ENCODE measurements at regions not wholly inside any gene's neighbourhood (a gene's known extent, or its start where the extent isn't known, plus 50 kb on each side); places are given as distances from the start of the nearest gene placed in this dataset.
A peak's percentile ranks its signal among the peaks of the same experiment; 100 is the strongest.

DNA sequence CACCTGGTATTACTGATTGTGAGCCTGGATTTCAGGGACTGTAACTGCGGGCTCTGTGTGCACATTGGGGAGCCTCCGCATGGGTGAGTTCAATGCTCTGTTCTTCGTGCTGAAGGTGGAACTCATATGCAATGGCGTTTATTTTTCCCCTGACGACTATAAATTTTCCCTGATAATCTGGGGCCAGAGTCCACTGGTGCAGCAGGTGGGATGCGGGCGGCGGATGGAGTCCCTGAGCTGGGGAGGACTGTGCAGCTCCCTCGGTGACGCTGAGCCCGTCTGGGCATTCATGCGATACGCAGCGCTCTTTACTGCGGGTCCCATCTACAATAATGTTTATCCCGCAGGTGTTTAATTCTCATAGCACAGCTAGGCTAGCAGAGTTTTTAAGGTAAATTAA lies 181.6 kb upstream of the ALKAL2 start:
- H3K4me3 Mint-ChIP-seq: no peak overlapping the region
- Histone ChIP-seq H3K4me3 (ENCODE audit: control insufficient read depth in 1 of 2, extremely low read depth in 1 of 2, low read length in 1 of 2) (no peak overlapping the region), H3K4me1 (ENCODE audit: control insufficient read depth in 1 of 2, extremely low read depth in 1 of 2, insufficient read depth in 2 of 2, low read length in 2 of 2) (peaks cover 0 to 8% of the 10 kb centered on the region in 2 experiments), H3K36me3 (ENCODE audit: control insufficient read depth in 2 of 2, extremely low read depth in 1 of 2, insufficient read depth in 1 of 2, low read length in 1 of 2) (no peaks in the 10 kb centered on the region), H3K27ac (ENCODE audit: low read length) (no peak overlapping the region), H3K27me3 (replicated peaks in 1 of 2; ENCODE audit: control insufficient read depth in 2 of 2, extremely low read depth in 1 of 2, insufficient read depth in 2 of 2, low read length in 1 of 2) (peaks cover 0 to 51% of the 10 kb centered on the region in 2 experiments), H3K9me3 (no peaks in the 10 kb centered on the region)
- H3K27me3 Mint-ChIP-seq: peaks cover 39 to 46% of the 10 kb centered on the region in 2 donors
- 92% methylated on average over 10 of the region's 16 CpGs for WGBS (ENCODE audit: insufficient coverage)
- no peak overlapping the region for H3K27ac Mint-ChIP-seq
- ATAC-seq (replicated peaks in 1 of 4) (no peak), DNase-seq (no peak)
- H3K9me3 Mint-ChIP-seq: peaks cover 3 to 17% (median 11%) of the 10 kb centered on the region in 3 donors
- H3K4me1 Mint-ChIP-seq: peaks cover 6 to 7% (median 7%) of the 10 kb centered on the region in 3 donors
- CTCF ChIA-PET: no interaction called here
- POLR2A ChIA-PET: no interaction called here
- no peaks in the 10 kb centered on the region for H3K36me3 Mint-ChIP-seq

DNA sequence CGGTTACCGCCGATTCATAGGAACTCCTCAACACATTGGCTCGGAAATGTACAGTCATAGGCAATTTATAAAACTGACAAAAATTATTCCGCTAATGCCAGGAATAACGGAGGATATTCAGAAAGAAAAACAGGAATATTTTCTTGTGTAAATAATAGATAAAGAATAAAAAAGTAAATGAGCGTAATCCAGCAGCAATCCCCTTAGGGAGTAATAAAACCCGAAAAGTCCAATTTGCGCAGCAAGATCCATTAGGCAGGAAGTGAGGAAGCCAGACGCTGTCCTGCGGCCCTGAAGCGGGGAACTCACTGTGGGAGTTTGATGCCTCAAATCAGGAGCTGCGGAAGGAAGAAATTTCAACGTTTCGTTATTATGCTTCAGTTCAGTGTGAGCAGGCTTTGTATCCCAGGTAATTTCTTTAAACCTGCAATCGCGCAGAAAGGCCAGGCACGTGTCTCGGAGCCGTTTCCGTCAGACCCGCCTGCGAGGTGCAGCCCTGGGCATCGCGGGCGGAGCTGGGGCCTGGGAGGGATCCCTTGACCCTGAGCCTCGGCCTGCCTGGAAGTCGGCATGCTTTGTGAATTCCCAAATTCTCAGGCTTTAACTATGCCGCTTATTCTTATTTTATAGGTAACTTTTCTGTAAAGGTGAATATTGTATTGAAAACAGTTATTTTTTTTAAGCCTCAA lies 180.9 kb upstream of the ALKAL2 start:
- Mint-ChIP-seq H3K27me3 (peaks cover 44 to 50% of the 10 kb centered on the region in 2 donors), H3K9me3 (peaks cover 3 to 15% (median 10%) of the 10 kb centered on the region in 3 donors), H3K36me3 (no peaks in the 10 kb centered on the region), H3K4me3 (no peak overlapping the region), H3K4me1 (peaks cover 6 to 7% (median 7%) of the 10 kb centered on the region in 3 donors), H3K27ac (no peak overlapping the region)
- Histone ChIP-seq H3K4me3 (ENCODE audit: control insufficient read depth in 1 of 2, extremely low read depth in 1 of 2, low read length in 1 of 2) (no peak overlapping the region), H3K27ac (ENCODE audit: low read length) (no peak overlapping the region), H3K9me3 (no peaks in the 10 kb centered on the region), H3K36me3 (ENCODE audit: control insufficient read depth in 2 of 2, extremely low read depth in 1 of 2, insufficient read depth in 1 of 2, low read length in 1 of 2) (no peaks in the 10 kb centered on the region), H3K27me3 (replicated peaks in 1 of 2; ENCODE audit: control insufficient read depth in 2 of 2, extremely low read depth in 1 of 2, insufficient read depth in 2 of 2, low read length in 1 of 2) (peaks cover 0 to 55% of the 10 kb centered on the region in 2 experiments), H3K4me1 (ENCODE audit: control insufficient read depth in 1 of 2, extremely low read depth in 1 of 2, insufficient read depth in 2 of 2, low read length in 2 of 2) (peaks cover 0 to 8% of the 10 kb centered on the region in 2 experiments)
- DNase-seq (no peak), ATAC-seq (replicated peaks in 1 of 4) (no peak)
- ChIA-PET POLR2A (no interaction called here), CTCF (no interaction called here)
- WGBS (ENCODE audit: insufficient coverage): 48% methylated on average over 20 of the region's 29 CpGs

GRCh38 chr2:467892-468647 lies 180.2 kb upstream of the ALKAL2 start:
- Mint-ChIP-seq H3K36me3 (no peaks in the 10 kb centered on the region), H3K9me3 (peaks cover 0 to 8% (median 4%) of the 10 kb centered on the region in 3 donors), H3K27ac (peak overlapping the region in 1 of 2 donors; percentile 23), H3K4me1 (peaks cover 6 to 7% (median 7%) of the 10 kb centered on the region in 3 donors), H3K4me3 (peak overlapping the region in 1 of 3 donors; percentile 35), H3K27me3 (peaks cover 44 to 51% of the 10 kb centered on the region in 2 donors)
- H3K27me3 ChIP-seq (replicated peaks in 1 of 2; ENCODE audit: control insufficient read depth in 2 of 2, extremely low read depth in 1 of 2, insufficient read depth in 2 of 2, low read length in 1 of 2): peaks cover 0 to 55% of the 10 kb centered on the region in 2 experiments
- ChIA-PET POLR2A (interaction anchor here in 1 of 2 donors (0.6 kb wide), 1 partner anchor 37 kb away, joined by 3 read pairs; no protein-coding TSS in a partner anchor), CTCF (no interaction called here)
- 10% methylated on average over 61 of the region's 69 CpGs for WGBS (ENCODE audit: insufficient coverage)
- H3K36me3 ChIP-seq (ENCODE audit: control insufficient read depth in 2 of 2, extremely low read depth in 1 of 2, insufficient read depth in 1 of 2, low read length in 1 of 2): no peaks in the 10 kb centered on the region
- peaks cover 0 to 8% of the 10 kb centered on the region in 2 experiments for H3K4me1 ChIP-seq (ENCODE audit: control insufficient read depth in 1 of 2, extremely low read depth in 1 of 2, insufficient read depth in 2 of 2, low read length in 2 of 2)
- H3K9me3 ChIP-seq: no peaks in the 10 kb centered on the region
- DNase-seq (no peak), ATAC-seq (replicated peaks in 1 of 4) (peak in 1 of 4 experiments; percentile 13)
- H3K27ac ChIP-seq (ENCODE audit: low read length): no peak overlapping the region
- peak overlapping the region in 1 of 2 donors; percentile 28 for H3K4me3 ChIP-seq (ENCODE audit: control insufficient read depth in 1 of 2, extremely low read depth in 1 of 2, low read length in 1 of 2)

- Mint-ChIP-seq H3K36me3 (no peaks in the 10 kb centered on the region), H3K4me1 (peaks cover 6 to 8% (median 7%) of the 10 kb centered on the region in 3 donors), H3K27ac (peak overlapping the region in 1 of 2 donors; percentile 23), H3K27me3 (peaks cover 44 to 54% of the 10 kb centered on the region in 2 donors), H3K4me3 (peak overlapping the region in 1 of 3 donors; percentile 35), H3K9me3 (peaks cover 0 to 2% (median 0%) of the 10 kb centered on the region in 3 donors)
- no peak for ATAC-seq (replicated peaks in 1 of 4)
- no peaks in the 10 kb centered on the region for H3K9me3 ChIP-seq
- ChIA-PET CTCF (no interaction called here), POLR2A (interaction anchor here in 1 of 2 donors (0.6 kb wide), 1 partner anchor 37 kb away, joined by 3 read pairs; no protein-coding TSS in a partner anchor)
- H3K27ac ChIP-seq (ENCODE audit: low read length): no peak overlapping the region
- DNase-seq: no peak
- 51% methylated on average over 14 of the region's 18 CpGs for WGBS (ENCODE audit: insufficient coverage)
- peaks cover 0 to 55% of the 10 kb centered on the region in 2 experiments for H3K27me3 ChIP-seq (replicated peaks in 1 of 2; ENCODE audit: control insufficient read depth in 2 of 2, extremely low read depth in 1 of 2, insufficient read depth in 2 of 2, low read length in 1 of 2)
- no peaks in the 10 kb centered on the region for H3K36me3 ChIP-seq (ENCODE audit: control insufficient read depth in 2 of 2, extremely low read depth in 1 of 2, insufficient read depth in 1 of 2, low read length in 1 of 2)
- H3K4me1 ChIP-seq (ENCODE audit: control insufficient read depth in 1 of 2, extremely low read depth in 1 of 2, insufficient read depth in 2 of 2, low read length in 2 of 2): peaks cover 0 to 8% of the 10 kb centered on the region in 2 experiments
- H3K4me3 ChIP-seq (ENCODE audit: control insufficient read depth in 1 of 2, extremely low read depth in 1 of 2, low read length in 1 of 2): no peak overlapping the region
These were observed 179.6 kb upstream of the ALKAL2 start for GRCh38 chr2:467543-467891.

DNA sequence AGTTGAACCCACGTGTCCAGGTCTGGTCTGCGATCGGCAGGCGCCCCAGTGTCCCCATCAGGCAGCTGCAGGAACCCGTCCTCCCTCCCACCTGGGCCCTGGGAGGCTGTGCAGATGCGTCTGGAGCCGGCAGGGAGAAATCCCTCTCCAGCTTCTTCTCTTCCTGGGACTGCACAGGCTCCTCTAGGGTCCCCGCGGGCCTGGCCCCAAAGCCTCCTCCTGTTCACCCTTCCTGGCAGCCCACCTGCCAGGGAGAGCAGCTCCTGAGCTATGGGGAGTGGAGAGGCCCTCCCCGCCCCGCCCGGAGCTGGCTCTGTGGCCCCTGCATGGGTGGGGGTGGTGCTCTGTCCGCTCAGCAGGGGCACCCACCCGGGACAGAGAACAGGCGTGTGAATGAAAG lies 179.2 kb upstream of the ALKAL2 start:
- DNase-seq: no peak
- 81% methylated on average over 7 of the region's 15 CpGs for WGBS (ENCODE audit: insufficient coverage)
- Histone ChIP-seq H3K4me1 (ENCODE audit: control insufficient read depth in 1 of 2, extremely low read depth in 1 of 2, insufficient read depth in 2 of 2, low read length in 2 of 2) (peaks cover 0 to 8% of the 10 kb centered on the region in 2 experiments), H3K27ac (ENCODE audit: low read length) (no peak overlapping the region), H3K9me3 (no peaks in the 10 kb centered on the region), H3K4me3 (ENCODE audit: control insufficient read depth in 1 of 2, extremely low read depth in 1 of 2, low read length in 1 of 2) (no peak overlapping the region), H3K36me3 (ENCODE audit: control insufficient read depth in 2 of 2, extremely low read depth in 1 of 2, insufficient read depth in 1 of 2, low read length in 1 of 2) (no peaks in the 10 kb centered on the region), H3K27me3 (replicated peaks in 1 of 2; ENCODE audit: control insufficient read depth in 2 of 2, extremely low read depth in 1 of 2, insufficient read depth in 2 of 2, low read length in 1 of 2) (peaks cover 0 to 55% of the 10 kb centered on the region in 2 experiments)
- H3K27me3 Mint-ChIP-seq: peaks cover 47 to 56% of the 10 kb centered on the region in 2 donors
- H3K27ac Mint-ChIP-seq: no peak overlapping the region
- H3K4me3 Mint-ChIP-seq: no peak overlapping the region
- POLR2A ChIA-PET: no interaction called here
- H3K9me3 Mint-ChIP-seq: no peaks in the 10 kb centered on the region
- H3K4me1 Mint-ChIP-seq: peaks cover 6 to 10% (median 7%) of the 10 kb centered on the region in 3 donors
- ATAC-seq (replicated peaks in 1 of 4): no peak
- CTCF ChIA-PET: no interaction called here
- H3K36me3 Mint-ChIP-seq: no peaks in the 10 kb centered on the region

DNA sequence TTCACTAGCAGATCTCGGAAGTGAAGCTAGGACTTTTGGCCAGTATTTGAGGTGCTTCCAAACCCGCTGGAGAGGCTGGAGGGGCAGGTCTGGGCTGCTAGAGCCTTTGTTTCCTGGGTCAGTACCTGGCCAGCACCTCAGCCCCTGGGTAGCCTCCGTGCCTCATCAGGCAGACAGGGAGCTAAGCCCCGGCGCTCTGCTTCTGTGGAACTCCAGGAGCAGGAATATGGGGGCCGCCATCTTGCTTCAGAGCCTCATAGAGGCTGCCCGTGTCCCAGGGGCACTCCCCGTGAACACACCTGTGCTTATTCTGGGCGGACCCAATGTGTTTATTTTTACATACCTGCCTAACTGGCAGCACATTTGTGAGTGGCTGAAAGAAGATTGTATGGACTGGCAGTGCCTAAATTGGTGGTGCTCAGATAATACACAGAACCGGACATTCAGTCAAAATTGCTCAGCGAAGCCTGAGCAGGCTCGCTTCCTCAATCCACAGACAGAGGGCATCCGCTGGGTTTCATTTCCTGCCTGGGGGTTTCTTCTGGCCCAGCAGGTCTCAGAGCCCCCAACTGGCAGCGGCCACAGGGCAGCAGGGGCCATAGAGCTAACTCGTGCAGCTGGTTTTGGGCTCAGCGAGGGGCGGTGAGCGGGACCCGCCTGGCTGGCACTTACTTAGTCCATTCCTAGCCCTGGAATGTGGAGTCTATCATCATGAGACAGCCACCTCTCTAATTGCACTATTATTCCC lies 176.8 kb upstream of the ALKAL2 start:
- Histone ChIP-seq H3K27ac (ENCODE audit: low read length) (no peak overlapping the region), H3K4me3 (ENCODE audit: control insufficient read depth in 1 of 2, extremely low read depth in 1 of 2, low read length in 1 of 2) (no peak overlapping the region), H3K4me1 (ENCODE audit: control insufficient read depth in 1 of 2, extremely low read depth in 1 of 2, insufficient read depth in 2 of 2, low read length in 2 of 2) (peaks cover 12 to 29% of the 10 kb centered on the region in 2 experiments), H3K36me3 (ENCODE audit: control insufficient read depth in 2 of 2, extremely low read depth in 1 of 2, insufficient read depth in 1 of 2, low read length in 1 of 2) (no peaks in the 10 kb centered on the region), H3K9me3 (no peaks in the 10 kb centered on the region), H3K27me3 (replicated peaks in 1 of 2; ENCODE audit: control insufficient read depth in 2 of 2, extremely low read depth in 1 of 2, insufficient read depth in 2 of 2, low read length in 1 of 2) (peaks cover 0 to 63% of the 10 kb centered on the region in 2 experiments)
- 92% methylated on average over 18 of the region's 19 CpGs for WGBS (ENCODE audit: insufficient coverage)
- Mint-ChIP-seq H3K27ac (peak overlapping the region in 1 of 2 donors; percentile 39), H3K9me3 (no peaks in the 10 kb centered on the region), H3K36me3 (no peaks in the 10 kb centered on the region), H3K27me3 (peaks cover 55 to 63% of the 10 kb centered on the region in 2 donors), H3K4me3 (no peak overlapping the region), H3K4me1 (peaks cover 27 to 32% (median 30%) of the 10 kb centered on the region in 3 donors)
- no peak for ATAC-seq (replicated peaks in 1 of 4)
- no peak for DNase-seq
- CTCF ChIA-PET: no interaction called here
- POLR2A ChIA-PET: no interaction called here

Data from T-cell (primary cell).